H9 (cell line): ENCODE measurements at regions not wholly inside any gene's neighbourhood (a gene's known extent, or its start where the extent isn't known, plus 50 kb on each side); places are given as distances from the start of the nearest gene placed in this dataset.

Experiments used
- DNase-seq: peaks from one replicate; pipeline ENCODE4 v3.0.0-alpha.2; 2017
- H2AFZ ChIP-seq: one replicate; pipeline ENCODE4 v1.6.1; 2013; ENCODE audit warnings: mild to moderate bottlenecking, low read length, control low read depth, moderate library complexity
- H2AK5ac ChIP-seq: 2 replicates; pipeline ENCODE4 v1.6.1; 2013; ENCODE audit warnings: low read length, control low read depth, mixed read lengths; ENCODE audit not compliant: insufficient read length
- H2BK120ac ChIP-seq: one replicate; pipeline ENCODE4 v1.6.1; 2013; ENCODE audit warnings: low read depth, mild to moderate bottlenecking, low read length, control low read depth, inconsistent platforms; ENCODE audit not compliant: poor library complexity, severe bottlenecking
- H2BK12ac ChIP-seq: 2 replicates; pipeline ENCODE4 v1.6.1; 2013; ENCODE audit warnings: low read length, control low read depth, mixed read lengths, low read depth; ENCODE audit not compliant: insufficient read length
- H2BK15ac ChIP-seq: 2 replicates; pipeline ENCODE4 v1.6.1; 2013; ENCODE audit warnings: low read depth, low read length, control low read depth
- H2BK20ac ChIP-seq: one replicate; pipeline ENCODE4 v1.6.1; 2013; ENCODE audit warnings: low read depth, mild to moderate bottlenecking, low read length, control low read depth, inconsistent platforms; ENCODE audit not compliant: poor library complexity, severe bottlenecking
- H2BK5ac ChIP-seq: 2 replicates; pipeline ENCODE4 v1.6.1; 2013; ENCODE audit warnings: low read length, control low read depth, mixed read lengths; ENCODE audit not compliant: insufficient read length
- H3K14ac ChIP-seq: 2 replicates; pipeline ENCODE4 v1.6.1; 2013; ENCODE audit warnings: low read length, control low read depth; ENCODE audit not compliant: insufficient read depth
- H3K18ac ChIP-seq: 2 replicates; pipeline ENCODE4 v1.6.1; 2013; ENCODE audit warnings: low read depth, mild to moderate bottlenecking, mixed read lengths, low read length, control low read depth; ENCODE audit not compliant: insufficient read length
- H3K23ac ChIP-seq: 2 replicates; pipeline ENCODE4 v1.6.1; 2013; ENCODE audit warnings: low read length, control low read depth, mixed read lengths, low read depth; ENCODE audit not compliant: insufficient read length
- H3K23me2 ChIP-seq: 2 replicates; pipeline ENCODE4 v1.6.1; 2013; ENCODE audit warnings: low read depth, mild to moderate bottlenecking, mixed read lengths, low read length, control low read depth; ENCODE audit not compliant: insufficient read length, poor library complexity, severe bottlenecking
- H3K27ac ChIP-seq: 2 replicates; pipeline ENCODE4 v1.5.1; 2013; ENCODE audit warnings: low read length, control low read depth, mixed read lengths, low read depth; ENCODE audit not compliant: insufficient read length
- H3K27me3 ChIP-seq: 2 replicates; pipeline ENCODE4 v1.6.1; 2013; ENCODE audit warnings: low read length, control low read depth, inconsistent platforms; ENCODE audit not compliant: insufficient read depth
- H3K4ac ChIP-seq: 2 replicates; pipeline ENCODE4 v1.6.1; 2013; ENCODE audit warnings: low read depth, mild to moderate bottlenecking, control low read depth, inconsistent platforms, low read length, moderate library complexity
- H3K4me1 ChIP-seq: 2 replicates; pipeline ENCODE4 v1.6.1; 2013; ENCODE audit warnings: low read length, control low read depth, inconsistent platforms; ENCODE audit not compliant: insufficient read depth
- H3K4me2 ChIP-seq: 2 replicates; pipeline ENCODE4 v1.6.1; 2013; ENCODE audit warnings: low read length, control low read depth, mixed read lengths; ENCODE audit not compliant: insufficient read length, insufficient read depth
- H3K56ac ChIP-seq: 2 replicates; pipeline ENCODE4 v1.6.1; 2013; ENCODE audit warnings: low read depth, mild to moderate bottlenecking, mixed read lengths, low read length, control low read depth; ENCODE audit not compliant: insufficient read length
- H3K79me1 ChIP-seq: 2 replicates; pipeline ENCODE4 v1.6.1; 2013; ENCODE audit warnings: low read depth, mild to moderate bottlenecking, moderate library complexity, low read length, control low read depth, inconsistent platforms; ENCODE audit not compliant: insufficient read depth, poor library complexity, severe bottlenecking
- H3K79me2 ChIP-seq: 2 replicates; pipeline ENCODE4 v1.6.1; 2013; ENCODE audit warnings: low read length, control low read depth, inconsistent platforms; ENCODE audit not compliant: insufficient read depth
- H3K9ac ChIP-seq: 2 replicates; pipeline ENCODE4 v1.6.1; 2013; ENCODE audit warnings: low read length, control low read depth, mixed read lengths; ENCODE audit not compliant: insufficient read length; ENCODE audit errors: extremely low read depth
- H3K9me3 ChIP-seq: one replicate; pipeline ENCODE4 v1.6.1; 2013; ENCODE audit warnings: low read depth, low read length, inconsistent platforms; ENCODE audit not compliant: control insufficient read depth
- H3T11ph ChIP-seq: one replicate; pipeline ENCODE4 v1.6.1; 2013; ENCODE audit warnings: mild to moderate bottlenecking, low read length, control low read depth, inconsistent platforms
- H4K20me1 ChIP-seq: one replicate; pipeline ENCODE4 v1.6.1; 2013; ENCODE audit not compliant: control insufficient read depth, insufficient read length, insufficient read depth
- H4K5ac ChIP-seq: 2 replicates; pipeline ENCODE4 v1.6.1; 2013; ENCODE audit warnings: low read depth, mild to moderate bottlenecking, mixed read lengths, low read length, control low read depth; ENCODE audit not compliant: insufficient read length
- H4K8ac ChIP-seq: replicated peaks from 2 replicates; pipeline ENCODE4 v1.6.1; 2013; ENCODE audit warnings: low read length, control low read depth, mixed read lengths, low read depth; ENCODE audit not compliant: insufficient read length
- H4K91ac ChIP-seq: 2 replicates; pipeline ENCODE4 v1.6.1; 2013; ENCODE audit warnings: low read depth, mild to moderate bottlenecking, moderate library complexity, mixed read lengths, low read length, control low read depth; ENCODE audit not compliant: insufficient read length
- H3K27ac Mint-ChIP-seq, 3 experiments: 2 replicates in 2 of 3; 3 replicates in 1 of 3; pipeline ENCODE4 v1.8.0; 2020 to 2021; ENCODE audit warnings: mixed read lengths in 3 of 3, mild to moderate bottlenecking in 1 of 3, moderate library complexity in 1 of 3
- H3K27me3 Mint-ChIP-seq: 2 replicates; pipeline ENCODE4 v1.8.0; 2021; ENCODE audit warnings: low read depth, mild to moderate bottlenecking, moderate library complexity, mixed read lengths
- H3K36me3 Mint-ChIP-seq, 3 experiments: 2 replicates in 2 of 3; 3 replicates in 1 of 3; pipeline ENCODE4 v1.8.0; 2020 to 2021; ENCODE audit warnings: low read depth in 3 of 3, mixed read lengths in 3 of 3; ENCODE audit not compliant: insufficient read depth in 1 of 3
- H3K4me1 Mint-ChIP-seq, 2 experiments: 2 replicates each; pipeline ENCODE4 v1.8.0; 2020; ENCODE audit warnings: mixed read lengths in 2 of 2
- H3K4me3 Mint-ChIP-seq, 2 experiments: 2 replicates in 1 of 2; 3 replicates in 1 of 2; pipeline ENCODE4 v1.8.0; 2020 to 2021; ENCODE audit warnings: mild to moderate bottlenecking in 2 of 2, mixed read lengths in 2 of 2, moderate library complexity in 1 of 2
- H3K9me3 Mint-ChIP-seq, 2 experiments: 2 replicates in 1 of 2; 3 replicates in 1 of 2; pipeline ENCODE4 v1.8.0; 2020; ENCODE audit warnings: mild to moderate bottlenecking in 2 of 2, mixed read lengths in 2 of 2, moderate library complexity in 1 of 2
- WGBS: extraction: QIAGEN DNeasy Blood & Tissue Kit; methylation state at CpG from one replicate; pipeline ENCODE4 v1.1.7; 2013; ENCODE audit warnings: missing lambda C conversion rate, low lambda C conversion rate, mixed read lengths; ENCODE audit not compliant: insufficient read length; ENCODE audit errors: extremely low coverage; 5-methylcytosine and 5-hydroxymethylcytosine counted together
- TF ChIP-seq, protein P1 (sequence below): fragments of 200-600 bp; sonication (generic); conservative IDR thresholded peaks from 3 replicates; pipeline ENCODE4 v1.8.0; 2021; ENCODE audit warnings: antibody characterized with exemption, mild to moderate bottlenecking

- Histone ChIP-seq H3K9ac (no peak overlapping the region), H3K14ac (no peak overlapping the region), H3K23me2 (no peaks in the 10 kb centered on the region), H3K56ac (no peak overlapping the region), H3K23ac (no peak overlapping the region), H2AK5ac (no peak overlapping the region), H3K27me3 (no peaks in the 10 kb centered on the region), H3K18ac (no peak overlapping the region), H4K20me1 (no peaks in the 10 kb centered on the region), H3T11ph (no peak overlapping the region), H3K4me1 (no peaks in the 10 kb centered on the region), H3K9me3 (no peaks in the 10 kb centered on the region), H2AFZ (no peak overlapping the region), H3K27ac (no peak overlapping the region), H2BK5ac (no peak overlapping the region), H3K4ac (no peak overlapping the region), H2BK20ac (no peak overlapping the region), H4K91ac (no peak overlapping the region), H2BK12ac (no peak overlapping the region), H2BK120ac (no peak overlapping the region), H2BK15ac (no peak overlapping the region), H4K8ac (no peak overlapping the region), H3K4me2 (no peak overlapping the region), H3K79me1 (no peaks in the 10 kb centered on the region), H3K79me2 (no peaks in the 10 kb centered on the region), H4K5ac (no peak overlapping the region)
- no CpG with 5 or more reads among the region's 10 CpGs for WGBS
- no peak overlapping the region for H3K27ac Mint-ChIP-seq
- H3K4me3 Mint-ChIP-seq = no peak overlapping the region
- peaks cover 43% of the 10 kb centered on the region for H3K27me3 Mint-ChIP-seq
- peaks cover 0 to 7% of the 10 kb centered on the region in 2 experiments; a peak in 2 of 4 replicates for H3K4me1 Mint-ChIP-seq
- no peaks in the 10 kb centered on the region for H3K36me3 Mint-ChIP-seq
- H3K9me3 Mint-ChIP-seq = peaks cover 0 to 3% of the 10 kb centered on the region in 2 experiments; a peak in 2 of 5 replicates
- TF ChIP-seq, protein P1, sequence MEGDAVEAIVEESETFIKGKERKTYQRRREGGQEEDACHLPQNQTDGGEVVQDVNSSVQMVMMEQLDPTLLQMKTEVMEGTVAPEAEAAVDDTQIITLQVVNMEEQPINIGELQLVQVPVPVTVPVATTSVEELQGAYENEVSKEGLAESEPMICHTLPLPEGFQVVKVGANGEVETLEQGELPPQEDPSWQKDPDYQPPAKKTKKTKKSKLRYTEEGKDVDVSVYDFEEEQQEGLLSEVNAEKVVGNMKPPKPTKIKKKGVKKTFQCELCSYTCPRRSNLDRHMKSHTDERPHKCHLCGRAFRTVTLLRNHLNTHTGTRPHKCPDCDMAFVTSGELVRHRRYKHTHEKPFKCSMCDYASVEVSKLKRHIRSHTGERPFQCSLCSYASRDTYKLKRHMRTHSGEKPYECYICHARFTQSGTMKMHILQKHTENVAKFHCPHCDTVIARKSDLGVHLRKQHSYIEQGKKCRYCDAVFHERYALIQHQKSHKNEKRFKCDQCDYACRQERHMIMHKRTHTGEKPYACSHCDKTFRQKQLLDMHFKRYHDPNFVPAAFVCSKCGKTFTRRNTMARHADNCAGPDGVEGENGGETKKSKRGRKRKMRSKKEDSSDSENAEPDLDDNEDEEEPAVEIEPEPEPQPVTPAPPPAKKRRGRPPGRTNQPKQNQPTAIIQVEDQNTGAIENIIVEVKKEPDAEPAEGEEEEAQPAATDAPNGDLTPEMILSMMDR = no peak
- DNase-seq = peak; percentile 22
These were observed 104.0 kb downstream of the CPZ start for GRCh38 chr4:8696369-8697127.
